NCI-H1105 treated with DMSO at 0.1 percent for 48 hours (cell line): ENCODE measurements at regions not wholly inside any gene's neighbourhood (a gene's known extent, or its start where the extent isn't known, plus 50 kb on each side); places are given as distances from the start of the nearest gene placed in this dataset.

ENCODE experiments used
- DNase-seq: peaks from one replicate; lab custom pipeline; 2025; lab: John Stamatoyannopoulos, UW

GRCh38 chr1:169053196-169053595, 53.3 kb upstream of the ATP1B1 start:
- no peak for DNase-seq
